CD4-positive, alpha-beta T cell (primary cell): ENCODE measurements at regions not wholly inside any gene's neighbourhood (a gene's known extent, or its start where the extent isn't known, plus 50 kb on each side); places are given as distances from the start of the nearest gene placed in this dataset.

Experiments used
- ATAC-seq: fragments of 200-7000 bp; cut with Tn5 transposase; one replicate; pipeline ENCODE4 v1.10.0; 2022; ENCODE audit warnings: mild to moderate bottlenecking; ENCODE audit not compliant: poor library complexity
- CTCF ChIA-PET: fragments of 350-600 bp; sonication (Branson Sonifier 250); formaldehyde crosslinking; loops from one replicate; lab custom pipeline; 2021; ENCODE audit warnings: antibody characterized with exemption, inconsistent platforms; lab: Charles Lee
- POLR2A ChIA-PET: fragments of 350-600 bp; sonication (Branson Sonifier 250); formaldehyde crosslinking; loops from one replicate; lab custom pipeline; 2021; ENCODE audit warnings: antibody characterized with exemption, inconsistent platforms; lab: Charles Lee
- DNase-seq, 14 experiments: peaks; one replicate each; pipeline ENCODE4 v3.0.0-alpha.2; 2013 to 2020; ENCODE audit warnings: mixed read lengths in 2 of 14
- H3K27ac ChIP-seq, 2 donors: one replicate each; pipeline versions ENCODE4 v1.5.1 to v1.7.0; 2013; ENCODE audit warnings: low read length in 2 of 2, low read depth in 1 of 2, mild to moderate bottlenecking in 1 of 2
- H3K27me3 ChIP-seq, 2 experiments: 1 replicate in 1 of 2; 2 replicates in 1 of 2; pipeline versions ENCODE4 v1.6.1 to v1.7.0; 2013; ENCODE audit warnings: low read length in 2 of 2, control low read depth in 1 of 2, mild to moderate bottlenecking in 1 of 2, moderate library complexity in 1 of 2; ENCODE audit not compliant: insufficient read depth in 2 of 2, control insufficient read depth in 1 of 2
- H3K36me3 ChIP-seq: one replicate; pipeline ENCODE4 v1.6.1; 2013; ENCODE audit warnings: low read length, control low read depth; ENCODE audit not compliant: insufficient read depth
- H3K4me1 ChIP-seq: one replicate; pipeline ENCODE4 v1.6.1; 2013; ENCODE audit warnings: low read length, control low read depth; ENCODE audit not compliant: insufficient read depth
- H3K4me3 ChIP-seq: one replicate; pipeline ENCODE4 v1.5.1; 2013; ENCODE audit warnings: mild to moderate bottlenecking, low read length, moderate library complexity
- H3K9me3 ChIP-seq, 2 experiments: 1 replicate in 1 of 2; 2 replicates in 1 of 2; pipeline versions ENCODE4 v1.6.1 to v1.7.0; 2013; ENCODE audit warnings: low read length in 2 of 2, mild to moderate bottlenecking in 2 of 2, control low read depth in 1 of 2, moderate library complexity in 1 of 2; ENCODE audit not compliant: control insufficient read depth in 1 of 2, insufficient read depth in 1 of 2
- H3K27ac Mint-ChIP-seq: one replicate; pipeline ENCODE4 v1.8.0; 2020; ENCODE audit warnings: mixed read lengths
- H3K27me3 Mint-ChIP-seq: one replicate; pipeline ENCODE4 v1.8.0; 2021; ENCODE audit warnings: mixed read lengths
- H3K36me3 Mint-ChIP-seq: one replicate; pipeline ENCODE4 v1.8.0; 2021; ENCODE audit warnings: low read depth, mixed read lengths
- H3K4me1 Mint-ChIP-seq: one replicate; pipeline ENCODE4 v1.8.0; 2021; ENCODE audit warnings: low read depth, mixed read lengths
- H3K4me3 Mint-ChIP-seq: one replicate; pipeline ENCODE4 v1.8.0; 2020; ENCODE audit warnings: mild to moderate bottlenecking, mixed read lengths
- H3K9me3 Mint-ChIP-seq: one replicate; pipeline ENCODE4 v1.8.0; 2020; ENCODE audit warnings: mixed read lengths
- intact Hi-C, 2 experiments: fragments of 100-400 bp; cut with DNase I in 1 of 2; cut with micrococcal nuclease in 1 of 2; formaldehyde crosslinking; loops; one replicate each; pipeline versions ENCODE4 v1.15.1 to v1.9.0; 2023 to 2025; cut with DNase I, micrococcal nuclease
- TF ChIP-seq, protein P1 (sequence below): fragments of 200-600 bp; IDR thresholded peaks from one replicate; pipeline ENCODE4 v1.8.0; 2022; ENCODE audit warnings: antibody characterized with exemption, mild to moderate bottlenecking

DNA sequence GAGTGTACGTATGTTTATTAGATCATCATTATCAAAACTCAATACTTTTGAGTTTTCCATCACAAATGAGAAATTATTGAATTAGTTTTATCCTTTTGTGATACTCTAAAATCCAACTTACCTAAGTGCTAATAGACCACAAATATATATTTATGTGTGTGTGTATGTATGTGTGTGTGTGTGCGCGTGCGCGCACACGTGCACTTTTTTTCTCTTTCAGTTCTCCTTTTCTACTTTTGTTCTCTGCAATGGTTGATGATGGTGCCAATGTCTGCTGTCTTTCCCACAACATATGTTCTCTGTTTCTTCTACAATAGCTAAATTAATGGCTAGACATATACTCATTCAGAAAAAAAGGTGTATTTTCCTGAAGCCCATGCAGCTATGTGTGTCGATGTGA is 571.6 kb upstream of the ARPP21 start:
- ChIA-PET CTCF (no interaction called here), POLR2A (no interaction called here)
- Mint-ChIP-seq H3K27me3 (no peaks in the 10 kb centered on the region), H3K27ac (no peak overlapping the region), H3K4me1 (no peaks in the 10 kb centered on the region), H3K4me3 (no peak overlapping the region), H3K9me3 (no peaks in the 10 kb centered on the region), H3K36me3 (no peaks in the 10 kb centered on the region)
- ATAC-seq (no peak), DNase-seq (no peak)
- H3K9me3 ChIP-seq = no peaks in the 10 kb centered on the region
- no peaks in the 10 kb centered on the region for H3K4me1 ChIP-seq
- no peak overlapping the region for H3K27ac ChIP-seq
- H3K36me3 ChIP-seq = no peaks in the 10 kb centered on the region
- intact Hi-C loops = no loop called here
- H3K4me3 ChIP-seq = no peak overlapping the region
- TF ChIP-seq, protein P1, sequence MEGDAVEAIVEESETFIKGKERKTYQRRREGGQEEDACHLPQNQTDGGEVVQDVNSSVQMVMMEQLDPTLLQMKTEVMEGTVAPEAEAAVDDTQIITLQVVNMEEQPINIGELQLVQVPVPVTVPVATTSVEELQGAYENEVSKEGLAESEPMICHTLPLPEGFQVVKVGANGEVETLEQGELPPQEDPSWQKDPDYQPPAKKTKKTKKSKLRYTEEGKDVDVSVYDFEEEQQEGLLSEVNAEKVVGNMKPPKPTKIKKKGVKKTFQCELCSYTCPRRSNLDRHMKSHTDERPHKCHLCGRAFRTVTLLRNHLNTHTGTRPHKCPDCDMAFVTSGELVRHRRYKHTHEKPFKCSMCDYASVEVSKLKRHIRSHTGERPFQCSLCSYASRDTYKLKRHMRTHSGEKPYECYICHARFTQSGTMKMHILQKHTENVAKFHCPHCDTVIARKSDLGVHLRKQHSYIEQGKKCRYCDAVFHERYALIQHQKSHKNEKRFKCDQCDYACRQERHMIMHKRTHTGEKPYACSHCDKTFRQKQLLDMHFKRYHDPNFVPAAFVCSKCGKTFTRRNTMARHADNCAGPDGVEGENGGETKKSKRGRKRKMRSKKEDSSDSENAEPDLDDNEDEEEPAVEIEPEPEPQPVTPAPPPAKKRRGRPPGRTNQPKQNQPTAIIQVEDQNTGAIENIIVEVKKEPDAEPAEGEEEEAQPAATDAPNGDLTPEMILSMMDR = no peak
- no peaks in the 10 kb centered on the region for H3K27me3 ChIP-seq

DNA sequence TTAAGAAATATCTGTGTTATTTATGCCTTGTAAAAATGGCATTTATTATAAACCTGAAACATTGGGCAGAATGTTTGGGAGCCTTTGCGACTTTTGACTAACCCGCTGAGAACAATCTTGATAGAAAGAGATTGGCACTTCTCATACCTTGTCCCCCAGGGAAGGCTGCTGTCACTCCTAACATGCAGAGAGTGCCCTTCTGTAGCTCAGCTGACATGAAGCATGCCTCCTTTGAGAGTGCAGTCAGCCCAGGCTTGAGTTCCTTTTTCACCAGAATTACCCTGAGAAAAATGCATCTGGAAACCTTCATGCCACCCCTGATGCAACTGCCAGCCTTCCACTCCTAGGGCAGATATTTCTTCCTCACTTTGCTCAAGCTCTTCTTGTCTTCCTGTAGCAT is 569.2 kb upstream of the ARPP21 start:
- Histone ChIP-seq H3K4me1 (no peaks in the 10 kb centered on the region), H3K27me3 (no peaks in the 10 kb centered on the region), H3K4me3 (no peak overlapping the region), H3K36me3 (no peaks in the 10 kb centered on the region), H3K9me3 (no peaks in the 10 kb centered on the region), H3K27ac (no peak overlapping the region)
- CTCF ChIA-PET = no interaction called here
- POLR2A ChIA-PET = no interaction called here
- Mint-ChIP-seq H3K27ac (no peak overlapping the region), H3K27me3 (no peaks in the 10 kb centered on the region), H3K9me3 (no peaks in the 10 kb centered on the region), H3K4me1 (no peaks in the 10 kb centered on the region), H3K36me3 (no peaks in the 10 kb centered on the region), H3K4me3 (no peak overlapping the region)
- intact Hi-C loops = no loop called here
- no peak for ATAC-seq
- TF ChIP-seq, protein P1 = no peak
- no peak for DNase-seq

DNA sequence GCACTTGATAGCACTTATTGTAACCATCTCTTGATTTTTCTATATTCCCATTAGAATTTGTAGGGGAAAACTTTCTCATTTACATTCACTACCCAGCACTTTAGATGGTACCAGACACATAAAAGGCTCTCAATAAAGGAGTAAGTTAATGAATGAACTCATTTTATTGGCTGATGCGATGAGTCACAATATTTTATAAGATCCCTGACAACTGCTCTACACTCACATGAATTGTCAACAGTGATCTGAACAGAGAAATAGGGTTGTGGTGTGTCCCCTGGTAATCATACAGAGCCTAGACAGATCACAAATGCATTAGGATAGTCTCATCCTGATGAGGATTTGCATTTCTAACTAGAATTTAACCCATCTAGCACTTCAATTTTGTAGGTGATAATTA is 567.6 kb upstream of the ARPP21 start:
- H3K9me3 Mint-ChIP-seq = no peaks in the 10 kb centered on the region
- H3K4me1 ChIP-seq = no peaks in the 10 kb centered on the region
- H3K27me3 Mint-ChIP-seq = no peaks in the 10 kb centered on the region
- H3K4me1 Mint-ChIP-seq = no peaks in the 10 kb centered on the region
- ChIA-PET CTCF (no interaction called here), POLR2A (no interaction called here)
- TF ChIP-seq, protein P1 = no peak
- intact Hi-C loops = no loop called here
- H3K27ac ChIP-seq = no peak overlapping the region
- no peaks in the 10 kb centered on the region for H3K9me3 ChIP-seq
- DNase-seq = no peak
- no peak overlapping the region for H3K4me3 Mint-ChIP-seq
- no peak overlapping the region for H3K27ac Mint-ChIP-seq
- no peak overlapping the region for H3K4me3 ChIP-seq
- H3K36me3 ChIP-seq = no peaks in the 10 kb centered on the region
- H3K36me3 Mint-ChIP-seq = no peaks in the 10 kb centered on the region
- no peaks in the 10 kb centered on the region for H3K27me3 ChIP-seq
- no peak for ATAC-seq
